ENCODE measurements at regions not wholly inside any gene's neighbourhood (a gene's known extent, or its start where the extent isn't known, plus 50 kb on each side); places are given as distances from the start of the nearest gene placed in this dataset.
"Not testable (repeated sequence)": the region's sequence is repeated elsewhere in the genome, so short reads cannot be mapped to it uniquely, and the experiment has no call there.

DNA sequence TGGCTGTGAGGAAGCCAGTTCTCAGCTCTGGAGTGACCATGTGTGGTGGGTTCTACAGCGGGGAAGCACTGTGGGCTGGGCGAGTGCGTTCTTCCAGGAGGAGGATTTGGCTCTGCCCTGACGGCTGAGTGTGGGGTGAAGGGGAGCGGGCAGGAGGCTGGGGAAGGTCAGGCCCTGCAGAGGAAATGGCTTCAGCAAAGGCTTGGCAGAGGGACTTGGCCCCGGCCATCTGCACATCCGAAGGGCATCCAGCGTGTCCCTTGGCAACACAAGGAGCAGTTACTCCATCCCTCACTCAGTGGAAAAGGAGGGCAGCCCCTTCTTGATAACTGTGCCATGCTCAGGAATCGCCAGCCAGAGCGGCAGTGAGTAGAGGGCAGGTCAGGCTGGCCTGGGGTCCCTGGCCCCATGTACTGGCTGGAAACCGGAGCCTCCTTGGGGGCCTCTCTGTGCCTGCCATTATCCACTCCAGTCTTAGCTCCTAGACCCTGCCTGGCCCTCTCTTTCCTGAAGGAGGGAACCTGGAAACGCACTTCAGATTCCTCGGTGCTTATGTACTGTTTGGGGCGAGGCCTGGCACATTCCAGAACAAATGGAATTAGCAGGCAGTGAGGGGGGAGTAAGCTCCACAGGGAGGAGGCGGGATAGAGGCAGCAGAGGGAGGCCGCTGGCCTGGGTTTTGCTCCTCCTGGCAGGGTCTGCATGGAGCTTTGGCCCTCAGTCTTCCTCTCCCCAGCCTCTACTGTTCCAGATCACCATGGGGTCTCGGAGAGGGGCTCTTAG, 133.6 kb upstream of the NCOR2 start:
- Histone ChIP-seq H3K9ac (no peak overlapping the region), H3K9me3 (replicated peaks in 1 of 11) (peaks cover 0 to 5% (median 0%) of the 10 kb centered on the region in 11 experiments; a peak in 3 of 22 replicates), H3K36me3 (no peaks in the 10 kb centered on the region), H3K27ac (no peak overlapping the region), H3K4me1 (peaks cover 13 to 49% (median 35%) of the 10 kb centered on the region in 10 experiments; a peak in 19 of 20 replicates), H3K4me2 (peak overlapping the region in 1 of 11 experiments; percentile 15; a peak in 2 of 22 replicates), H3K27me3 (no peaks in the 10 kb centered on the region; a peak in 2 of 22 replicates), H3K4me3 (no peak overlapping the region), H4K20me1 (no peaks in the 10 kb centered on the region)
- TF ChIP-seq Cebpa-rat (IDR thresholded peaks at IDR 0.05), result no peak

DNA sequence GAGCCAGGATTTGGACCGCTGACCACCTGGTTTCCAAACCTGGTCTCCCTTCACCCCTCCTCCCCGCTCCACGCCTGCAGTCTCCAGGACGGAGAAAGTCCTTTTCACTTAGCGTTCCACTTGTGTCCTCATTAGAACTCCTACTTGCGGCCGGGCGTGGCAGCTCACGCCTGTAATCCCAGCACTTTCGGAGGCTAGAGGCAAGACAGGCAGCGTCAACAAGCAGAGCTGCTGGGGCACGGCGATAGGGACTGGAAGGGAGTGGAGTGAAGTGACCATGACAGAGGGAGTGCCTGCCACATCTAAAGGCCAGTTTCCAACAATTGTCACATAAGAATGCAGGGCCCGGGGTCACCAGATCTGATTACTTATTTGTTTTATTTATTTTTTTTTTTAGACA, 132.5 kb upstream of the NCOR2 start:
- peaks cover 0 to 5% (median 0%) of the 10 kb centered on the region in 11 experiments; a peak in 3 of 22 replicates for H3K9me3 ChIP-seq (replicated peaks in 1 of 11)
- no peaks in the 10 kb centered on the region; a peak in 2 of 22 replicates for H3K27me3 ChIP-seq

DNA sequence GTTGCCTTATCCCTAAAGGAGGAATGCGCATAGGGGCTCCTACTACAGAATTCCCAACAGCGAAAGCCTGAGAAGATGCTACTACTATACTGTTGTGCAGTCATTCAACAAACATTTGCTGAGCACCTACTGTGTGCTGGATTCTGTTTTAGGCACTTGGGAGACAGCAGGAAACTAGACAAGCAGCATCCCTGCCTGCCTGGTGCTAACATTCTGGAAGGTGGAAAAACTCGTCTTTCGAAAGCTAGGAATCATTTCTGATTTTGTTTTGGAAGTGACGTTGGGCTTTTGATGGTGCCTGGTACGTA, 131.5 kb upstream of the NCOR2 start:
- Histone ChIP-seq H3K36me3 (no peaks in the 10 kb centered on the region), H3K27me3 (no peaks in the 10 kb centered on the region; a peak in 2 of 22 replicates), H3K4me2 (no peak overlapping the region), H3K27ac (no peak overlapping the region), H3K9me3 (replicated peaks in 1 of 11) (peaks cover 0 to 5% (median 0%) of the 10 kb centered on the region in 11 experiments; a peak in 3 of 22 replicates), H3K4me3 (no peak overlapping the region), H4K20me1 (no peaks in the 10 kb centered on the region), H3K9ac (no peak overlapping the region), H3K4me1 (peaks cover 23 to 53% (median 40%) of the 10 kb centered on the region in 10 experiments)
- TF ChIP-seq Cebpa-rat (IDR thresholded peaks at IDR 0.05), result no peak

More for the DNA sequence above, 132.5 kb upstream of the NCOR2 start:
- H3K9ac ChIP-seq, result no peak overlapping the region
- TF ChIP-seq Cebpa-rat (IDR thresholded peaks at IDR 0.05), result no peak
- H3K36me3 ChIP-seq, result no peaks in the 10 kb centered on the region
- peaks cover 15 to 50% (median 38%) of the 10 kb centered on the region in 10 experiments for H3K4me1 ChIP-seq
- no peak overlapping the region for H3K27ac ChIP-seq
- H3K4me3 ChIP-seq, result no peak overlapping the region
- no peak overlapping the region for H3K4me2 ChIP-seq
- no peaks in the 10 kb centered on the region for H4K20me1 ChIP-seq

DNA sequence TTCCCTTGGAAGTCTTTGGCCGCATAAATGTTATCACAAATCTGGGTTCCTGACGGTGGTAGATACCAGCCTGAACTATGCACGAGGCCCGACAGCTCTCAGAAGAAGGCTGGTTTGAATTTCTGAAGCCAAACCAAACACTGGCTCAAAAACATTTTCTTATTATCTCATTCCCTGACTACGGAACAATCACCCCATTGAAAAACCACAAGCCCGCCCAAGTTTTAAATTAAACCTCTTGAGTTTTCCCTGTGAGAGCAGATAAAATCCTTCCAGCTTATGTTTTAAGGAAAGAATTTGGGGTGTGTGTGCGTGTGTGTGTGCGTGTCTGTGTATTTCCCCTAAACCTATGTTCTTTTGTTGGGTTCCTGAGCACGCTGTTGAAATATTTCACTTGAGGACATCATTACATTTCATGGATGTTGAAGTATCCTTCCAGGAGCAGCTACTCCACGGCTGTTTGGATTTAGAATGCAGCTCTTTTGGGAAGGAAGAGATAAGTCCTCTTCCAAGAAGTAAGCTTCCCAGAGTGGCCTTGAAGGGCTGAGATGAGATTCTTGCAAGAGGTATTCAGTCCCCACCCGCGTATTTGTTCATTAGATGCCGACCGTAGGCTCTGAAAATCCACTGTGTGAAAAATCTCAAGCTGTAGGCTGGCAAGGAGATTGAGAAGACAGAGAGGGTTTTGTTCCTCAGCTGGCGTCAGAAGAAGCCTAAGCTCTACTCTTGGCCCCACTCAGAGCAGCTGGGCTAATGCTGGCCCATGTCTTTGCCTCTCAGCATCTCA, 131.0 kb upstream of the NCOR2 start:
- no peaks in the 10 kb centered on the region; a peak in 2 of 22 replicates for H3K27me3 ChIP-seq
- no peak overlapping the region for H3K4me3 ChIP-seq
- TF ChIP-seq Cebpa-rat (IDR thresholded peaks at IDR 0.05), result no peak
- peaks cover 22 to 53% (median 41%) of the 10 kb centered on the region in 10 experiments for H3K4me1 ChIP-seq
- no peak overlapping the region for H3K4me2 ChIP-seq
- H3K27ac ChIP-seq, result no peak overlapping the region
- H3K9me3 ChIP-seq (replicated peaks in 1 of 11), result peaks cover 0 to 7% (median 0%) of the 10 kb centered on the region in 11 experiments; a peak in 5 of 22 replicates
- H3K36me3 ChIP-seq, result no peaks in the 10 kb centered on the region
- no peaks in the 10 kb centered on the region for H4K20me1 ChIP-seq
- H3K9ac ChIP-seq, result no peak overlapping the region

DNA sequence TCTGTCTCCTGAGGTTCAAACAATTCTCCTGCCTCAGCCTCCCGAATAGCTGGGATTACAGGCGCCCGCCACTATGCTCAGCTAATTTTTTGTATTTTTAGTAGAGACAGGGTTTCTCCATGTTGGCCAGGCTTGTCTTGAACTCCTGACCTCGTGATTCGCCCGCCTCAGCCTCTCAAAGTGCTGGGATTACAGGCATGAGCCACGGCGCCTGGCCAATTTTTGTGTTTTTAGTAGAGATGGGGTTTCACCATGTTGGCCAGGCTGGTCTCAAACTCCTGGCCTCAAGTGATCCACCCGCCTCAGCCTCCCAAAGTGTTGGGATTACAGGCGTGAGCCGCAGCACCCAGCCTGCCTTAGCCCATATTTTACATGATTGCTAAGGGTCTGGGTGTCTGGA, 130.3 kb upstream of the NCOR2 start:
- Histone ChIP-seq H3K4me1 (peaks cover 20 to 52% (median 38%) of the 10 kb centered on the region in 10 experiments), H3K9me3 (replicated peaks in 1 of 11) (peaks cover 3 to 13% (median 6%) of the 10 kb centered on the region in 11 experiments)
- not testable (repeated sequence) for H3K9ac ChIP-seq, H3K4me3 ChIP-seq, H3K27me3 ChIP-seq, H3K36me3 ChIP-seq, H3K27ac ChIP-seq, H3K4me2 ChIP-seq, H4K20me1 ChIP-seq

DNA sequence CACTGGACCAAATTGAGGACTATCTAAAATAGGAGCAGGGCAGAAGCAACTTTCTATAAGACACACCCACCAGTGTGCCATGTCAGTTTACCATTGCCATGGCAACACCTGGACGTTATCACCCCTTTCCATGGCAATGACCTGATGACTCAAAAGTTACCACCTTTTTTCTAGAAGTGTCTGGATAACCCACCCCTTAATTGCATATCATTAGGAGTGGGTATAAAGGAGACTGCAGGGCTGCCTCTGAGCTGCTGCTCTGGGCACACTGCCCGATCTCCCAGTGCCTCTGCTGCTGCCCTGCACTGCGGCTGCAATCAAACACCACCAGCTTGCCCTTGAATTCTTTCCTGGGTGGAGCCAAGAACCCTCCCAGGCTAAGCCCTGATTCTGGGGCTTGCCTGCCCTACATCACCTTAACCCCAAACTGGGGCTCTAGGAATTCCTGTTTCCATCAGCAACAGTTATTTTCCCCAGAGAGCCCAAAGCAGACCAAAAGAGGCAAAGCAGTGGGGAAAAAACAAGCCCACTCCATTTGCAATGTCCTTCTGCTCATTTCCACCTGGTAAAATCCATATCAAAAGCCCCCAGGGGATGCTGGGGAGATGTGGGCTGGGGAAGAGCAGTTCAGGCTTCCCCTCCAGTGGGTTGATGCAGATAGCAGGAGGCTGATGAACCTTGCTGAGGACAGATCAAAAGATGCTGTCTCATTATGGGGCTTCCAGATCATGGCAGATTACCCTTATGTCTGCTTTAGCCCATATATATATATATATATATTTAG, 129.5 kb upstream of the NCOR2 start:
- TF ChIP-seq Cebpa-rat (IDR thresholded peaks at IDR 0.05), result no peak
- Histone ChIP-seq H3K4me2 (peak overlapping the region in 8 of 11 experiments; percentile 16 to 65 (median 50); a peak in 14 of 22 replicates), H3K36me3 (peaks cover 0 to 8% (median 0%) of the 10 kb centered on the region in 11 experiments; a peak in 1 of 22 replicates), H4K20me1 (no peaks in the 10 kb centered on the region), H3K27me3 (no peaks in the 10 kb centered on the region; a peak in 2 of 22 replicates), H3K4me3 (no peak overlapping the region), H3K4me1 (peaks cover 20 to 52% (median 38%) of the 10 kb centered on the region in 10 experiments), H3K27ac (no peak overlapping the region), H3K9ac (no peak overlapping the region), H3K9me3 (replicated peaks in 1 of 11) (peaks cover 11 to 22% (median 15%) of the 10 kb centered on the region in 11 experiments)

DNA sequence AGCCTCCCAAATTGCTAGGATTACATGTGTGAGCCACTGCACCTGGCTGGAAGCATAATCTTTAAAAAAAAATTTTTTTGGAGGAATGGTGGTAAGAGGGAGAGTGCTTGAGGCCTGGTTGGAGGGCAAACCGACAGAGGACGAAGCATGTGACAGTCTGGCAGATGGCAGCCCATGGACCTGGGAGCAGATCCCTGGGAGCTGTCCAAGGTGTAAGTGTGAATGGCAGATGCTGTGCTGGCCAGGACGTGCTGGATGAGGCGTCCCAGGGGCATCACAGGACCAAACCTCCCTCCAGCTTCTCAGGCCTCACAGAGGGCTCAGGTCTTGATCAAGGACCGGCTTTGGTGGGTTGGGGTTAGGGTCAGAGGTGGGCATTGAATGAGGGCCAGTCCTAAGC, 128.4 kb upstream of the NCOR2 start:
- Histone ChIP-seq H3K27ac (no peak overlapping the region), H3K4me1 (peaks cover 20 to 51% (median 38%) of the 10 kb centered on the region in 10 experiments), H3K36me3 (peaks cover 0 to 9% (median 0%) of the 10 kb centered on the region in 11 experiments; a peak in 1 of 22 replicates), H3K4me3 (no peak overlapping the region), H3K4me2 (peak overlapping the region in 8 of 11 experiments; percentile 57 to 88 (median 82); a peak in 8 of 22 replicates), H3K27me3 (no peaks in the 10 kb centered on the region; a peak in 2 of 22 replicates), H3K9me3 (replicated peaks in 1 of 11) (peaks cover 18 to 30% (median 23%) of the 10 kb centered on the region in 11 experiments), H3K9ac (0 out of 22 replicates have a peak overlapping the region, but pooled peaks of 1 of the 11 experiments have one; percentile 5), H4K20me1 (no peaks in the 10 kb centered on the region)
- TF ChIP-seq Cebpa-rat (IDR thresholded peaks at IDR 0.05), result no peak

DNA sequence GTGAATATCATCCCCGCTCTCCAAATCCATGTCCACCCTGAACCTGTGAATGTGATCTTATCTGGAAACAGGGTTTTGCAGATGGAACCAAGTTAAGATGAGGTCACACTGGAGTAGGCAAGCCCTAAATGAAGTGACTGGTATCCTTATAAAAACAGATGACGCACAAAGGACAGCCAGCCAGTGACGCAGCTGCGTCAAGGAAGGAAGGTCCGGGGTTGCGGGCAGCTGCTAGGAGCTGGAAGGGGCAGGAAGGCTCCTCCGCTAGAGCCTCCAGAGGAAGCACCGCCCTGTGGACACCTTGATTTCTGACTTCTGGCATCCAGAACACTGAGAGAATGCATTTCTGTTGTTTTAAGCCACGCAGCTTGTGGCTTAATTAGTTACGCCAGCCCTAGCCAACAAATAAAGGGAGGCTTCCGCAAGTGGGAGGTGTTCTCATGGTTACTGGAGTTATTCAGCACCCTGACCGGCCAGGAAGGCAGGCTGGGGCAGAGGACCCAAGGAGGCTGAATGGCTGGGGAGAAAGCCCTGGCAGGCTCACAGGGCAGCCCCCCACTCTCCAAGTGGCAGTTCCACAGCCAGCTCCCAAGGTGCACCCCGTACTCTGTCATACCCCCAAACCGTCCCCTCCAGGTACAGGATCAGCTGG, 127.6 kb upstream of the NCOR2 start:
- Histone ChIP-seq H3K4me2 (peak overlapping the region; percentile 74 to 92 (median 82)), H3K9ac (peak overlapping the region in 4 of 11 experiments; percentile 2 to 16 (median 8); a peak in 3 of 22 replicates), H3K36me3 (peaks cover 0 to 9% (median 0%) of the 10 kb centered on the region in 11 experiments; a peak in 1 of 22 replicates), H3K27ac (peak overlapping the region in 4 of 11 experiments; percentile 7 to 40 (median 28); a peak in 2 of 22 replicates), H4K20me1 (no peaks in the 10 kb centered on the region), H3K4me1 (peaks cover 26 to 49% (median 43%) of the 10 kb centered on the region in 10 experiments), H3K9me3 (replicated peaks in 1 of 11) (peaks cover 18 to 30% (median 23%) of the 10 kb centered on the region in 11 experiments), H3K4me3 (peak overlapping the region in 1 of 10 experiments; percentile 18; a peak in 1 of 20 replicates), H3K27me3 (no peaks in the 10 kb centered on the region; a peak in 2 of 22 replicates)
- no peak for TF ChIP-seq Cebpa-rat (IDR thresholded peaks at IDR 0.05)
